Bronchial epithelial cell (primary cell): ENCODE measurements at regions not wholly inside any gene's neighbourhood (a gene's known extent, or its start where the extent isn't known, plus 50 kb on each side); places are given as distances from the start of the nearest gene placed in this dataset.
A peak's percentile ranks its signal among the peaks of the same experiment; 100 is the strongest.

Experiments
- DNase-seq: peaks from one replicate; pipeline ENCODE4 v3.0.0-alpha.2; 2010; ENCODE audit warnings: low read depth
- FAIRE-seq: peaks from 2 replicates; lab custom pipeline; 2011; peaks lifted over from hg19 to GRCh38; lab: Jason Lieb, UNC
- H3K27me3 ChIP-seq: 2 replicates; pipeline ENCODE4 v1.5.1; 2011; ENCODE audit warnings: low read length; ENCODE audit not compliant: control insufficient read depth, insufficient read depth
- H3K36me3 ChIP-seq: 2 replicates; pipeline ENCODE4 v1.5.1; 2011; ENCODE audit warnings: low read length; ENCODE audit not compliant: control insufficient read depth, insufficient read depth
- H3K4me3 ChIP-seq: 2 replicates; pipeline ENCODE4 v1.5.1; 2011; ENCODE audit warnings: mild to moderate bottlenecking, low read depth, low read length, control low read depth
- CTCF ChIP-seq: IDR thresholded peaks from 2 replicates; pipeline ENCODE4 v1.5.1; 2011; ENCODE audit warnings: mild to moderate bottlenecking, moderate library complexity, low read length, control low read depth, inconsistent platforms; ENCODE audit not compliant: insufficient read depth, severe bottlenecking

- no peak for TF ChIP-seq CTCF
- DNase-seq (peak; percentile 85), FAIRE-seq (peak; percentile 7)
- no peaks in the 10 kb centered on the region for H3K36me3 ChIP-seq
- H3K27me3 ChIP-seq = no peaks in the 10 kb centered on the region
- H3K4me3 ChIP-seq = no peak overlapping the region
Measured at GRCh38 chr10:58023341-58024073, 244.2 kb downstream of the IPMK start.

- Histone ChIP-seq H3K4me3 (no peak overlapping the region), H3K36me3 (no peaks in the 10 kb centered on the region), H3K27me3 (no peaks in the 10 kb centered on the region)
- no peak for TF ChIP-seq CTCF
- DNase-seq = no peak
- FAIRE-seq = no peak
Measured at GRCh38 chr10:58019863-58020537, 247.7 kb downstream of the IPMK start.

GRCh38 chr10:58017719-58018367 lies 249.9 kb downstream of the IPMK start:
- TF ChIP-seq CTCF = no peak
- H3K36me3 ChIP-seq = no peaks in the 10 kb centered on the region
- FAIRE-seq = no peak
- DNase-seq = peak; percentile 86
- no peaks in the 10 kb centered on the region for H3K27me3 ChIP-seq
- no peak overlapping the region for H3K4me3 ChIP-seq

- DNase-seq = no peak
- Histone ChIP-seq H3K27me3 (no peaks in the 10 kb centered on the region), H3K4me3 (no peak overlapping the region), H3K36me3 (no peaks in the 10 kb centered on the region)
- TF ChIP-seq CTCF = no peak
- FAIRE-seq = no peak
Measured at GRCh38 chr10:58016614-58017013, 251.1 kb downstream of the IPMK start.

- Histone ChIP-seq H3K27me3 (no peaks in the 10 kb centered on the region), H3K4me3 (no peak overlapping the region), H3K36me3 (no peaks in the 10 kb centered on the region)
- no peak for TF ChIP-seq CTCF
- no peak for FAIRE-seq
- peak; percentile 6 for DNase-seq
Measured at GRCh38 chr10:58014436-58014835, 253.3 kb downstream of the IPMK start.
